ENCODE measurements at regions not wholly inside any gene's neighbourhood (a gene's known extent, or its start where the extent isn't known, plus 50 kb on each side); places are given as distances from the start of the nearest gene placed in this dataset.

- no peak for TF ChIP-seq POLR2AphosphoS5 (IDR thresholded peaks at IDR 0.05)
- no peak for TF ChIP-seq CTCF (IDR thresholded peaks at IDR 0.05)
- no peak for TF ChIP-seq EP300 (IDR thresholded peaks at IDR 0.05)
- no peak for TF ChIP-seq POLR2A (IDR thresholded peaks at IDR 0.05)
These were observed 224.5 kb downstream of the CGGBP1 start for GRCh38 chr3:87834327-87834726.

Measured in gastroesophageal sphincter (tissue), 3 donors.